Peyer's patch (tissue), 4 donors: ENCODE measurements at regions not wholly inside any gene's neighbourhood (a gene's known extent, or its start where the extent isn't known, plus 50 kb on each side); places are given as distances from the start of the nearest gene placed in this dataset.
"Not testable (repeated sequence)": the region's sequence is repeated elsewhere in the genome, so short reads cannot be mapped to it uniquely, and the experiment has no call there.

Source experiments
- DNase-seq, 3 donors: peaks; one replicate each; pipeline ENCODE4 v3.0.0-alpha.2; 2017 to 2019
- H3K27ac ChIP-seq, 4 donors: fragments of 200-600 bp; sonication (generic); one replicate each; pipeline ENCODE4 v1.5.1; 2016 to 2019
- H3K27me3 ChIP-seq, 2 donors: fragments of 200-600 bp; sonication (generic); one replicate each; pipeline ENCODE4 v1.5.1; 2019
- H3K36me3 ChIP-seq, 3 donors: fragments of 200-600 bp; sonication (generic); one replicate each; pipeline ENCODE4 v1.5.1; 2016 to 2019
- H3K4me1 ChIP-seq, 4 donors: fragments of 200-600 bp; sonication (generic); one replicate each; pipeline ENCODE4 v1.5.1; 2016 to 2019
- H3K4me3 ChIP-seq, 4 donors: fragments of 200-600 bp; sonication (generic); 1 replicate in 3 of 4; 2 replicates in 1 of 4; pipeline ENCODE4 v1.5.1; 2016 to 2019; ENCODE audit warnings: mild to moderate bottlenecking in 1 of 4
- H3K9me3 ChIP-seq, 4 donors: fragments of 200-600 bp; sonication (generic); one replicate each; pipeline ENCODE4 v1.5.1; 2016 to 2019; ENCODE audit warnings: mild to moderate bottlenecking in 1 of 4
- POLR2A ChIP-seq, 2 donors: fragments of 450-650 bp; IDR thresholded peaks; one replicate each; pipeline ENCODE4 v1.5.1; 2017; ENCODE audit warnings: antibody characterized with exemption in 2 of 2, mild to moderate bottlenecking in 2 of 2, moderate library complexity in 2 of 2
- TF ChIP-seq, protein P1 (sequence below), 6 experiments: fragments of 450-650 bp in 4 of 6; fragments of 200-600 bp in 2 of 6; sonication (generic) in 1 of 6; IDR thresholded peaks; one replicate each; pipeline ENCODE4 v1.5.1; 2017 to 2019; ENCODE audit warnings: antibody characterized with exemption in 6 of 6, mild to moderate bottlenecking in 3 of 6, moderate library complexity in 1 of 6

DNA sequence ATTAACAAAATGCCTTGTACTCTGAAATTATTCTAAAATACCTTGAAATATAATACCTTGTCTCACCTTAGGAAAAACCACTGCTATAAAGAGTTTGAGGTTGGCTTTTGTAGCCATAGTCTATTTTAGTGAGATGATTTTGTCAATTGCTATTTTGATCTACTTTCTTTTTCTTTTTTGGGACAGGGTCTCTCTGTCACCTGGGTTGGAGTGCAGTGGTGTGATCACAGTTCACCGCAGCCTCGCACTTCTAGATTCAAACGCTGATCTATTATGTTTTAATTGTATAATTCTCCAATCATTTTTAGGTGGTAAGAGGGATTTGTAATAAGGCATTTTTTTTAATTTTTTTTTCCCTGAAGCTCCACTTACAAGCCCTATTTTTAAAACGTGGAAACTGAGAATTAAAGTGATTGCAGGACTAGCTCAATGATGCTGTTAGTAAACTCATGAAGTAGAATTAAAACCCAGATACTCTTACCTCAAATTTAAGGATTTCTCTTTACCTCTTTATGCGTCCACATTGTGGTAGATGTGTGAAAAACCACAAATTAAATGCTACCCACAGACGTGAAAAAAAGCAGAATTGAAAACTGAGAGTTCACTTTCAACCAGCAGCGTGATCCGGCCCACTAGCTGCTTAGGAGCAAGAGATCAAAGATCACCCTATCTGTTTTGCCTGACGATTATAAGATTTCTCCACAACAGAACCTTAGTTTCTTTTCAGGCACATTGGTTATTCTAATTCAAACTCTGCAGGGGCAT is 384.2 kb downstream of the CGGBP1 start:
- TF ChIP-seq, protein P1, sequence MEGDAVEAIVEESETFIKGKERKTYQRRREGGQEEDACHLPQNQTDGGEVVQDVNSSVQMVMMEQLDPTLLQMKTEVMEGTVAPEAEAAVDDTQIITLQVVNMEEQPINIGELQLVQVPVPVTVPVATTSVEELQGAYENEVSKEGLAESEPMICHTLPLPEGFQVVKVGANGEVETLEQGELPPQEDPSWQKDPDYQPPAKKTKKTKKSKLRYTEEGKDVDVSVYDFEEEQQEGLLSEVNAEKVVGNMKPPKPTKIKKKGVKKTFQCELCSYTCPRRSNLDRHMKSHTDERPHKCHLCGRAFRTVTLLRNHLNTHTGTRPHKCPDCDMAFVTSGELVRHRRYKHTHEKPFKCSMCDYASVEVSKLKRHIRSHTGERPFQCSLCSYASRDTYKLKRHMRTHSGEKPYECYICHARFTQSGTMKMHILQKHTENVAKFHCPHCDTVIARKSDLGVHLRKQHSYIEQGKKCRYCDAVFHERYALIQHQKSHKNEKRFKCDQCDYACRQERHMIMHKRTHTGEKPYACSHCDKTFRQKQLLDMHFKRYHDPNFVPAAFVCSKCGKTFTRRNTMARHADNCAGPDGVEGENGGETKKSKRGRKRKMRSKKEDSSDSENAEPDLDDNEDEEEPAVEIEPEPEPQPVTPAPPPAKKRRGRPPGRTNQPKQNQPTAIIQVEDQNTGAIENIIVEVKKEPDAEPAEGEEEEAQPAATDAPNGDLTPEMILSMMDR (IDR thresholded peaks at IDR 0.05) = no peak
- no peak for TF ChIP-seq POLR2A (IDR thresholded peaks at IDR 0.05)
- Histone ChIP-seq H3K27ac (no peak overlapping the region), H3K27me3 (no peaks in the 10 kb centered on the region), H3K9me3 (no peaks in the 10 kb centered on the region), H3K4me3 (no peak overlapping the region), H3K4me1 (no peaks in the 10 kb centered on the region), H3K36me3 (no peaks in the 10 kb centered on the region)
- DNase-seq = no peak

DNA sequence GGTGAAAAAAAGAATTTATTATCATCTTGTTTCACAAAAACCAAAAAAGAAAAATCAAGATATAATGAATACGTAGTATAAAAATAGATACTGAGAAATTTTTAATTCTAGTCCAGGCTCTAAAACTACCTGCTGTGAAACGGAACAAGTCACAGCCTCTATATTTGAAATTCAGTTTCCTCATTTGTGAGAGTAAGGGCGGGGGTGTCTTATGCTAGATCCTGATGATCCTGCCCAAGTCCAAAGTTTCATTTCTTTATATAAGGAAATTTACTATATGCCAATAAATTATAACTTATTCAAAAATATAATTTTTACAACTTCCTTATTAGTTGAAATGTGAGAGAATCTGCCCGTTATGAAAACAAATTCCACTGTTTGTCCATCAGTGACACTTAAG is 385.7 kb downstream of the CGGBP1 start:
- no peak for DNase-seq
- Histone ChIP-seq H3K4me1 (no peaks in the 10 kb centered on the region), H3K9me3 (no peaks in the 10 kb centered on the region), H3K36me3 (no peaks in the 10 kb centered on the region), H3K4me3 (no peak overlapping the region), H3K27ac (no peak overlapping the region), H3K27me3 (no peaks in the 10 kb centered on the region)
- no peak for TF ChIP-seq POLR2A (IDR thresholded peaks at IDR 0.05)
- TF ChIP-seq, protein P1 (IDR thresholded peaks at IDR 0.05) = no peak

DNA sequence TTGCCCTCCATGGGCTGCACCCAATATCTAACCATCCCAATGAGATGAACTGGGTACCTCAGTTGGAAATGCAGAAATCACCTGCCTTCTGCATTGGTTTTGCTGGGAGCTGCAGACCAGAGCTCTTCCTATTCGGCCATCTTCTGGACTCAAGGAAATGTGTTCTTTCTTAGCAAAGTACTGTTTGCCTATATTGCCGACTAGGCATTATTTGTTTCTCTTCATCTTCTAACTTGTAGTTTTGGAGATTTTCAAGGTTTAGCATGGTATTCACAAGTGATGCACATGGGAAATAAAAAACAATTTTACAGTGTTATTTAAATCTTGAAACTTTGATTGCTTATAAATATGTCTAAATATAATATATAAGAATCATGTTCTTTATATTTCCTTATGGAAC is 377.8 kb upstream of the POU1F1 start:
- Histone ChIP-seq H3K36me3 (no peaks in the 10 kb centered on the region), H3K27me3 (no peaks in the 10 kb centered on the region), H3K9me3 (no peaks in the 10 kb centered on the region), H3K27ac (no peak overlapping the region), H3K4me3 (no peak overlapping the region), H3K4me1 (no peaks in the 10 kb centered on the region)
- DNase-seq = no peak
- TF ChIP-seq, protein P1 (IDR thresholded peaks at IDR 0.05) = no peak
- TF ChIP-seq POLR2A (IDR thresholded peaks at IDR 0.05) = no peak

DNA sequence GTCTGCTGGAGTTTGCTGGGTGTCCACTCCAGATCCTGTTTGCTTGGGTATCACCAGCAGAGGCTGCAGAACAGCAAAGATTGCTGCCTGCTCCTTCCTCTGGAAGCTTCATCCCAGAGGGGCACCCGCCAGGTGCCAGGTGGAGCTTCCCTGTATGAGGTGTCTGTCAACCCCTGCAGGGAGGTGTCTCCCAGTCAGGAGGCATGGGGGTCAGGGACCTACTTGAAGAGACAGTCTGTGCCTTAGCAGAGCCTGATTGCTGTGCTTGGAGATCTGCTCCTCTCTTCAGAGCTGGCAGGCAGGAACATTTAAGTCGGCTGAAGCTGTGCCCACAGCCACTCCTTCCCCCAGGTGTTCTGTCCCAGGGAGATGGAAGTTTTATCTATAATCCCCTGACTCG is 376.8 kb upstream of the POU1F1 start:
- not testable (repeated sequence) for H3K27me3 ChIP-seq, DNase-seq, H3K4me1 ChIP-seq, H3K27ac ChIP-seq, H3K9me3 ChIP-seq, H3K4me3 ChIP-seq, H3K36me3 ChIP-seq

DNA sequence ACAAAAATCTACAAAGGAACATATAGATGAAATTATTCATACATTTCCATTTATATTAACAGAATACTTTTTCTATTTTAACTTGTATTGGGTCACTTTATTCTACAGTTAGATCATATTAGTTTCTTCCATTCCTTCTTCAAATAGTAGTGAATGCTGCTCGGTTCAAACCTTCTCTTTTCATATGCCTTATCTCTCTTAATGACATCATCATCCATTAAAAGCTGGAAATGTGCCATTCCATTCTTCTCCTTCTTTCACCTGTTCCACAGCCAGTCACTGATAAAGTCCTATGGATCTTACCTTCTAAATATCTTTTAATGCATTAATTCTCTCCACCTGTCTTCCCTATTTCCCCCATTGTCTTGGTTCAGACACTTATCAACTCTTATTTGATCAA is 358.0 kb upstream of the POU1F1 start:
- no peak for DNase-seq
- TF ChIP-seq, protein P1 (IDR thresholded peaks at IDR 0.05) = no peak
- Histone ChIP-seq H3K36me3 (no peaks in the 10 kb centered on the region), H3K9me3 (no peaks in the 10 kb centered on the region), H3K4me1 (no peaks in the 10 kb centered on the region), H3K4me3 (no peak overlapping the region), H3K27me3 (no peaks in the 10 kb centered on the region), H3K27ac (no peak overlapping the region)

DNA sequence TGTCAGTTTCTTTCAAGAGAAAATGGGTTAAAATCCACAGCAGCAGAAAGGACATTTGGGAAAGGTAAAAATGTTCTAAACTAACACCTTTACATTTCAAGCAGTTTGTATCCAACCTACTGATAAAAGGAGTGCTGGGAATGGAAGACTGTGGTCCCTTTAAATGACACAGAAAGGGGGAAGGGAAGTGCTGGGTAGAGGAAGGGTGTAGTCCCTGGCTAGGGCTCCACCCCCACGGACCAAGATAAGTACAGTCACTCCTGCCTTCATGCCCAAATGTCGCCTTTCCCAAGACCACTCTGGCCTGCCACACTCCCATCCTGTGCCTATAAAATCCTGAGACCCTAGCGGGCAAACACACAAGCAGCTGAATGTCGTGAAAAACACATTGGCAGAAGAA is 350.9 kb upstream of the POU1F1 start:
- Histone ChIP-seq H3K36me3 (no peaks in the 10 kb centered on the region), H3K4me3 (no peak overlapping the region), H3K27ac (no peak overlapping the region), H3K27me3 (no peaks in the 10 kb centered on the region), H3K4me1 (no peaks in the 10 kb centered on the region), H3K9me3 (peaks cover 0 to 2% (median 0%) of the 10 kb centered on the region in 4 donors)
- no peak for TF ChIP-seq POLR2A (IDR thresholded peaks at IDR 0.05)
- TF ChIP-seq, protein P1 (IDR thresholded peaks at IDR 0.05) = no peak
- no peak for DNase-seq
